ENCODE measurements at regions not wholly inside any gene's neighbourhood (a gene's known extent, or its start where the extent isn't known, plus 50 kb on each side); places are given as distances from the start of the nearest gene placed in this dataset.

DNA sequence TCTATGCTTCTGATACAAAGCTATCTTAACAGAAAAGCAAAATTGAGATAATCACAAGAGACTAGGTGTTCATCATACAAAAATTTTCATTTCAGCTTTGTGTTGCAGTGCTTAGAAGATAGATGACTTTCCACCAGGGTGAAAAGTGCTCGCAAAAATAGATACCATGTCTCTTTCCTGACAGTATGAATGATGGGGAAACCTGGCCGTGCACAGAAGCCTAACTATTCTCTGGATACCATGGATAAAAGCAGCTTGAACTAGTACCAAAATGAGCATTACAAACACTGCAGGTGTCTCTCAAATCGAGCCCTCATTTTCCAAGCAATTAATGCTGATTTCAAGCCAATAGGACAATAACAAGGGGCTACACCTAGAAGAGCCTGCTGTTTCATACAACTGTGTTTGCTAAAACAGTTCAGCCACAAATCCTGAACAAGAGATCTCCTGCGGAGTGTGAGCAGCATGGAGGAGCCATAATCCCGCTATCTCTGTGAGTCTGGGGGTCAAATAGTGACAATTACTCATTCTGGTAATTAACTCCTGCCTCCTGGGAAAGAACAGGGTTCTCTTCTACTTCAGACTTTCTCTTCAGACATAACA is 507.6 kb downstream of the PID1 start:
- TF ChIP-seq POLR2A (IDR thresholded peaks at IDR 0.05; ENCODE audit: low read length), result no peak
- TF ChIP-seq GATA1 (IDR thresholded peaks at IDR 0.05; ENCODE audit: low read depth, low read length), result no peak
